H9 (cell line): ENCODE measurements at regions not wholly inside any gene's neighbourhood (a gene's known extent, or its start where the extent isn't known, plus 50 kb on each side); places are given as distances from the start of the nearest gene placed in this dataset.
"Not testable (repeated sequence)": the region's sequence is repeated elsewhere in the genome, so short reads cannot be mapped to it uniquely, and the experiment has no call there.

ENCODE experiments used
- DNase-seq: peaks from one replicate; pipeline ENCODE4 v3.0.0-alpha.2; 2017
- H2AFZ ChIP-seq: one replicate; pipeline ENCODE4 v1.6.1; 2013; ENCODE audit warnings: mild to moderate bottlenecking, low read length, control low read depth, moderate library complexity
- H2AK5ac ChIP-seq: 2 replicates; pipeline ENCODE4 v1.6.1; 2013; ENCODE audit warnings: low read length, control low read depth, mixed read lengths; ENCODE audit not compliant: insufficient read length
- H2BK120ac ChIP-seq: one replicate; pipeline ENCODE4 v1.6.1; 2013; ENCODE audit warnings: low read depth, mild to moderate bottlenecking, low read length, control low read depth, inconsistent platforms; ENCODE audit not compliant: poor library complexity, severe bottlenecking
- H2BK12ac ChIP-seq: 2 replicates; pipeline ENCODE4 v1.6.1; 2013; ENCODE audit warnings: low read length, control low read depth, mixed read lengths, low read depth; ENCODE audit not compliant: insufficient read length
- H2BK15ac ChIP-seq: 2 replicates; pipeline ENCODE4 v1.6.1; 2013; ENCODE audit warnings: low read depth, low read length, control low read depth
- H2BK20ac ChIP-seq: one replicate; pipeline ENCODE4 v1.6.1; 2013; ENCODE audit warnings: low read depth, mild to moderate bottlenecking, low read length, control low read depth, inconsistent platforms; ENCODE audit not compliant: poor library complexity, severe bottlenecking
- H2BK5ac ChIP-seq: 2 replicates; pipeline ENCODE4 v1.6.1; 2013; ENCODE audit warnings: low read length, control low read depth, mixed read lengths; ENCODE audit not compliant: insufficient read length
- H3K14ac ChIP-seq: 2 replicates; pipeline ENCODE4 v1.6.1; 2013; ENCODE audit warnings: low read length, control low read depth; ENCODE audit not compliant: insufficient read depth
- H3K18ac ChIP-seq: 2 replicates; pipeline ENCODE4 v1.6.1; 2013; ENCODE audit warnings: low read depth, mild to moderate bottlenecking, mixed read lengths, low read length, control low read depth; ENCODE audit not compliant: insufficient read length
- H3K23ac ChIP-seq: 2 replicates; pipeline ENCODE4 v1.6.1; 2013; ENCODE audit warnings: low read length, control low read depth, mixed read lengths, low read depth; ENCODE audit not compliant: insufficient read length
- H3K23me2 ChIP-seq: 2 replicates; pipeline ENCODE4 v1.6.1; 2013; ENCODE audit warnings: low read depth, mild to moderate bottlenecking, mixed read lengths, low read length, control low read depth; ENCODE audit not compliant: insufficient read length, poor library complexity, severe bottlenecking
- H3K27ac ChIP-seq: 2 replicates; pipeline ENCODE4 v1.5.1; 2013; ENCODE audit warnings: low read length, control low read depth, mixed read lengths, low read depth; ENCODE audit not compliant: insufficient read length
- H3K27me3 ChIP-seq: 2 replicates; pipeline ENCODE4 v1.6.1; 2013; ENCODE audit warnings: low read length, control low read depth, inconsistent platforms; ENCODE audit not compliant: insufficient read depth
- H3K4ac ChIP-seq: 2 replicates; pipeline ENCODE4 v1.6.1; 2013; ENCODE audit warnings: low read depth, mild to moderate bottlenecking, control low read depth, inconsistent platforms, low read length, moderate library complexity
- H3K4me1 ChIP-seq: 2 replicates; pipeline ENCODE4 v1.6.1; 2013; ENCODE audit warnings: low read length, control low read depth, inconsistent platforms; ENCODE audit not compliant: insufficient read depth
- H3K4me2 ChIP-seq: 2 replicates; pipeline ENCODE4 v1.6.1; 2013; ENCODE audit warnings: low read length, control low read depth, mixed read lengths; ENCODE audit not compliant: insufficient read length, insufficient read depth
- H3K56ac ChIP-seq: 2 replicates; pipeline ENCODE4 v1.6.1; 2013; ENCODE audit warnings: low read depth, mild to moderate bottlenecking, mixed read lengths, low read length, control low read depth; ENCODE audit not compliant: insufficient read length
- H3K79me1 ChIP-seq: 2 replicates; pipeline ENCODE4 v1.6.1; 2013; ENCODE audit warnings: low read depth, mild to moderate bottlenecking, moderate library complexity, low read length, control low read depth, inconsistent platforms; ENCODE audit not compliant: insufficient read depth, poor library complexity, severe bottlenecking
- H3K79me2 ChIP-seq: 2 replicates; pipeline ENCODE4 v1.6.1; 2013; ENCODE audit warnings: low read length, control low read depth, inconsistent platforms; ENCODE audit not compliant: insufficient read depth
- H3K9ac ChIP-seq: 2 replicates; pipeline ENCODE4 v1.6.1; 2013; ENCODE audit warnings: low read length, control low read depth, mixed read lengths; ENCODE audit not compliant: insufficient read length; ENCODE audit errors: extremely low read depth
- H3K9me3 ChIP-seq: one replicate; pipeline ENCODE4 v1.6.1; 2013; ENCODE audit warnings: low read depth, low read length, inconsistent platforms; ENCODE audit not compliant: control insufficient read depth
- H3T11ph ChIP-seq: one replicate; pipeline ENCODE4 v1.6.1; 2013; ENCODE audit warnings: mild to moderate bottlenecking, low read length, control low read depth, inconsistent platforms
- H4K20me1 ChIP-seq: one replicate; pipeline ENCODE4 v1.6.1; 2013; ENCODE audit not compliant: control insufficient read depth, insufficient read length, insufficient read depth
- H4K5ac ChIP-seq: 2 replicates; pipeline ENCODE4 v1.6.1; 2013; ENCODE audit warnings: low read depth, mild to moderate bottlenecking, mixed read lengths, low read length, control low read depth; ENCODE audit not compliant: insufficient read length
- H4K8ac ChIP-seq: replicated peaks from 2 replicates; pipeline ENCODE4 v1.6.1; 2013; ENCODE audit warnings: low read length, control low read depth, mixed read lengths, low read depth; ENCODE audit not compliant: insufficient read length
- H4K91ac ChIP-seq: 2 replicates; pipeline ENCODE4 v1.6.1; 2013; ENCODE audit warnings: low read depth, mild to moderate bottlenecking, moderate library complexity, mixed read lengths, low read length, control low read depth; ENCODE audit not compliant: insufficient read length
- H3K27ac Mint-ChIP-seq, 3 experiments: 2 replicates in 2 of 3; 3 replicates in 1 of 3; pipeline ENCODE4 v1.8.0; 2020 to 2021; ENCODE audit warnings: mixed read lengths in 3 of 3, mild to moderate bottlenecking in 1 of 3, moderate library complexity in 1 of 3
- H3K27me3 Mint-ChIP-seq: 2 replicates; pipeline ENCODE4 v1.8.0; 2021; ENCODE audit warnings: low read depth, mild to moderate bottlenecking, moderate library complexity, mixed read lengths
- H3K36me3 Mint-ChIP-seq, 3 experiments: 2 replicates in 2 of 3; 3 replicates in 1 of 3; pipeline ENCODE4 v1.8.0; 2020 to 2021; ENCODE audit warnings: low read depth in 3 of 3, mixed read lengths in 3 of 3; ENCODE audit not compliant: insufficient read depth in 1 of 3
- H3K4me1 Mint-ChIP-seq, 2 experiments: 2 replicates each; pipeline ENCODE4 v1.8.0; 2020; ENCODE audit warnings: mixed read lengths in 2 of 2
- H3K4me3 Mint-ChIP-seq, 2 experiments: 2 replicates in 1 of 2; 3 replicates in 1 of 2; pipeline ENCODE4 v1.8.0; 2020 to 2021; ENCODE audit warnings: mild to moderate bottlenecking in 2 of 2, mixed read lengths in 2 of 2, moderate library complexity in 1 of 2
- H3K9me3 Mint-ChIP-seq, 2 experiments: 2 replicates in 1 of 2; 3 replicates in 1 of 2; pipeline ENCODE4 v1.8.0; 2020; ENCODE audit warnings: mild to moderate bottlenecking in 2 of 2, mixed read lengths in 2 of 2, moderate library complexity in 1 of 2
- WGBS: extraction: QIAGEN DNeasy Blood & Tissue Kit; methylation state at CpG from one replicate; pipeline ENCODE4 v1.1.7; 2013; ENCODE audit warnings: missing lambda C conversion rate, low lambda C conversion rate, mixed read lengths; ENCODE audit not compliant: insufficient read length; ENCODE audit errors: extremely low coverage; 5-methylcytosine and 5-hydroxymethylcytosine counted together
- TF ChIP-seq, protein P1 (sequence below): fragments of 200-600 bp; sonication (generic); conservative IDR thresholded peaks from 3 replicates; pipeline ENCODE4 v1.8.0; 2021; ENCODE audit warnings: antibody characterized with exemption, mild to moderate bottlenecking

DNA sequence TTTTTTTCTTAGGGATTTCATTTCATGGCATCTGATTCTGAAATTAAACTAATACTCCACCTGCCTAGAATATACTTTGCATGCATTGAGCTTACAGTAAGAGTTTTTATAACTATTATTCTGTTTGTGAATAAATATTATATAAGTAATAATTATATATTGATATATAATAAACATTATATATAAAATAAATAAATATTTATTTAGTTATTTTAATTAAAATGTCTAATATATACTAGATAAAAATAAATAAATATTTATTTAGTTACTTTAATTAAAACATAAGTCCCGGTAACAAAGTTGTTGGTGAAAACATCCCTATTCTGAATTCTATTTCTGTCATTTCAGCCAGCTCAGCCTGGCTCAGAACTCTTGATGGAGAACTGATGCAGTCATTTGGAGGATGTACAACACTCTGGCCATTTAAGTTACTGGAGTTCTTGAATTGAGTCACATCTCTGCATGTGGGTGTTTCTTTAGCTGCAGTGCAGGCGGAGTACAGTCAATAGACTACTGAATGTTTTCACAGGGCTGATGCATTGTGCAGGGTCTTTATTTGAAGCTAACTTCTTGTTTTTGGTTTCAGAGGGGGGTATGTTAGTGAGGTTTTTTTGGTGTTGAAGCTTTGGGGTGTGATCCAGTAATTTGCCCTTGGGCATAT lies 508.9 kb upstream of the ADGRB3 start:
- no peak overlapping the region for H3K27ac ChIP-seq
- no peak overlapping the region for H2AFZ ChIP-seq
- no peak overlapping the region for H3T11ph ChIP-seq
- no peak overlapping the region for H3K56ac ChIP-seq
- H2BK120ac ChIP-seq = no peak overlapping the region
- peaks cover 8% of the 10 kb centered on the region for H3K9me3 ChIP-seq
- H3K23me2 ChIP-seq = no peaks in the 10 kb centered on the region
- Mint-ChIP-seq H3K4me3 (no peak overlapping the region), H3K4me1 (no peaks in the 10 kb centered on the region; a peak in 1 of 4 replicates), H3K27ac (no peak overlapping the region), H3K9me3 (peaks cover 18 to 20% of the 10 kb centered on the region in 2 experiments), H3K36me3 (peaks cover 16 to 22% (median 18%) of the 10 kb centered on the region in 3 experiments), H3K27me3 (no peaks in the 10 kb centered on the region; the same call in 1 of the 2 replicates)
- H3K23ac ChIP-seq = no peak overlapping the region
- H3K14ac ChIP-seq = no peak overlapping the region
- no peak overlapping the region for H2AK5ac ChIP-seq
- no CpG with 5 or more reads among the region's 2 CpGs for WGBS
- H4K5ac ChIP-seq = no peak overlapping the region
- no peak overlapping the region for H3K9ac ChIP-seq
- no peak overlapping the region for H2BK12ac ChIP-seq
- H3K4me2 ChIP-seq = no peak overlapping the region
- H2BK20ac ChIP-seq = no peak overlapping the region
- no peaks in the 10 kb centered on the region for H3K79me1 ChIP-seq
- H3K27me3 ChIP-seq = no peaks in the 10 kb centered on the region
- no peaks in the 10 kb centered on the region for H4K20me1 ChIP-seq
- H3K79me2 ChIP-seq = no peaks in the 10 kb centered on the region
- H3K18ac ChIP-seq = no peak overlapping the region
- H3K4ac ChIP-seq = no peak overlapping the region
- DNase-seq = no peak
- H2BK5ac ChIP-seq = no peak overlapping the region
- H2BK15ac ChIP-seq = no peak overlapping the region
- no peak overlapping the region for H4K91ac ChIP-seq
- no peaks in the 10 kb centered on the region for H3K4me1 ChIP-seq
- no peak overlapping the region for H4K8ac ChIP-seq
- TF ChIP-seq, protein P1, sequence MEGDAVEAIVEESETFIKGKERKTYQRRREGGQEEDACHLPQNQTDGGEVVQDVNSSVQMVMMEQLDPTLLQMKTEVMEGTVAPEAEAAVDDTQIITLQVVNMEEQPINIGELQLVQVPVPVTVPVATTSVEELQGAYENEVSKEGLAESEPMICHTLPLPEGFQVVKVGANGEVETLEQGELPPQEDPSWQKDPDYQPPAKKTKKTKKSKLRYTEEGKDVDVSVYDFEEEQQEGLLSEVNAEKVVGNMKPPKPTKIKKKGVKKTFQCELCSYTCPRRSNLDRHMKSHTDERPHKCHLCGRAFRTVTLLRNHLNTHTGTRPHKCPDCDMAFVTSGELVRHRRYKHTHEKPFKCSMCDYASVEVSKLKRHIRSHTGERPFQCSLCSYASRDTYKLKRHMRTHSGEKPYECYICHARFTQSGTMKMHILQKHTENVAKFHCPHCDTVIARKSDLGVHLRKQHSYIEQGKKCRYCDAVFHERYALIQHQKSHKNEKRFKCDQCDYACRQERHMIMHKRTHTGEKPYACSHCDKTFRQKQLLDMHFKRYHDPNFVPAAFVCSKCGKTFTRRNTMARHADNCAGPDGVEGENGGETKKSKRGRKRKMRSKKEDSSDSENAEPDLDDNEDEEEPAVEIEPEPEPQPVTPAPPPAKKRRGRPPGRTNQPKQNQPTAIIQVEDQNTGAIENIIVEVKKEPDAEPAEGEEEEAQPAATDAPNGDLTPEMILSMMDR = no peak

DNA sequence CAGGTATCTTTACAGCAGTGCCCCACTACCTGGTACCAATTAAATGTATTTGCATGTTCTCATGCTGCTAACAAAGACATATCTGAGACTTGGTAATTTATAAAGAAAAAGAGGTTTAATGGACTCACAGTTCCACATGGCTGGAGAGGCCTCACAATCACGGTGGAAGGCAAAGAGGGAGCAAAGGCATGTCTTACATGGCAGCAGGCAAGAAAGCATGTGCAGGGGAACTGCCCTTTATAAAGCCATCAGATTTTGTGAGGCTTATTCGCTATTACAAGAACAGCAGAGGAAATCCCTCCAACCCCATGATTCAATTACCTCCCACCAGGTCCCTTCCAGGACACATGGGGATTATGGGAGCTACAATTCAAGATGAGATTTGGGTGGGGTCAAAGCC lies 512.1 kb upstream of the ADGRB3 start:
- not testable (repeated sequence) for H3K9ac ChIP-seq, H3K79me2 ChIP-seq, H3K4me1 Mint-ChIP-seq, H2AK5ac ChIP-seq, H2BK15ac ChIP-seq, H3K23ac ChIP-seq, H3T11ph ChIP-seq, H3K4ac ChIP-seq, H3K9me3 ChIP-seq, H2AFZ ChIP-seq, H2BK20ac ChIP-seq, H3K27ac Mint-ChIP-seq, H4K91ac ChIP-seq, H2BK5ac ChIP-seq, H2BK120ac ChIP-seq, H3K4me1 ChIP-seq, H3K4me3 Mint-ChIP-seq, H4K20me1 ChIP-seq, H4K5ac ChIP-seq, H3K27me3 ChIP-seq, H3K79me1 ChIP-seq, H3K27me3 Mint-ChIP-seq, H3K56ac ChIP-seq, H3K23me2 ChIP-seq, DNase-seq, H3K27ac ChIP-seq, H3K18ac ChIP-seq, H3K4me2 ChIP-seq, H2BK12ac ChIP-seq, H4K8ac ChIP-seq, H3K14ac ChIP-seq
- WGBS = no CpG with 5 or more reads among the region's 2 CpGs
- Mint-ChIP-seq H3K36me3 (peaks cover 20 to 31% (median 23%) of the 10 kb centered on the region in 3 experiments), H3K9me3 (peaks cover 24 to 29% of the 10 kb centered on the region in 2 experiments)
